WTC11 (cell line): ENCODE measurements at regions not wholly inside any gene's neighbourhood (a gene's known extent, or its start where the extent isn't known, plus 50 kb on each side); places are given as distances from the start of the nearest gene placed in this dataset.

ENCODE experiments used
- CTCF ChIP-seq: fragments of 200-600 bp; IDR thresholded peaks from 2 replicates; pipeline ENCODE4 v1.8.0; 2022; ENCODE audit warnings: antibody characterized with exemption
- ESRRA ChIP-seq: sonication (generic); formaldehyde crosslinking; IDR thresholded peaks from 2 replicates; pipeline ENCODE4 v1.8.1; 2022; ENCODE audit warnings: mild to moderate bottlenecking, missing genetic modification reagents, borderline replicate concordance
- SP1 ChIP-seq: sonication (generic); formaldehyde crosslinking; conservative IDR thresholded peaks from 2 replicates; pipeline ENCODE4 v1.8.1; 2022; ENCODE audit warnings: missing genetic modification reagents
- USF1 ChIP-seq: sonication (generic); formaldehyde crosslinking; IDR thresholded peaks from 2 replicates; pipeline ENCODE4 v1.8.0; 2022; ENCODE audit warnings: mild to moderate bottlenecking, missing genetic modification reagents
- ZBTB43 ChIP-seq: sonication (generic); formaldehyde crosslinking; IDR thresholded peaks from 2 replicates; pipeline ENCODE4 v1.8.1; 2023; ENCODE audit warnings: mild to moderate bottlenecking, missing genetic modification reagents
- ZNF416 ChIP-seq: fragments of 250-450 bp; sonication (Bioruptor Pico); IDR thresholded peaks from 2 replicates; pipeline ENCODE4 v1.9.0; 2021; ENCODE audit warnings: mild to moderate bottlenecking, inconsistent platforms

- no peak for TF ChIP-seq CTCF
- TF ChIP-seq USF1: no peak
- TF ChIP-seq ZNF416 (CRISPR knock-in tag): no peak
- TF ChIP-seq SP1 (CRISPR knock-in tag): no peak
- TF ChIP-seq ESRRA (CRISPR knock-in tag): no peak
- no peak for TF ChIP-seq ZBTB43 (CRISPR knock-in tag)
These were observed 179.5 kb upstream of the NECTIN1 start for GRCh38 chr11:119908573-119908904.
